AG10803 (cell line): ENCODE measurements at regions not wholly inside any gene's neighbourhood (a gene's known extent, or its start where the extent isn't known, plus 50 kb on each side); places are given as distances from the start of the nearest gene placed in this dataset.
"Not testable (repeated sequence)": the region's sequence is repeated elsewhere in the genome, so short reads cannot be mapped to it uniquely, and the experiment has no call there.

Experiments
- DNase-seq: peaks from one replicate; pipeline ENCODE4 v3.0.0; 2010; ENCODE audit warnings: low read depth
- H3K4me3 ChIP-seq: 2 replicates; pipeline ENCODE4 v1.5.1; 2011; ENCODE audit warnings: mild to moderate bottlenecking, low read length, control low read depth
- CTCF ChIP-seq: conservative IDR thresholded peaks from 2 replicates; pipeline ENCODE4 v1.5.1; 2011; ENCODE audit warnings: mild to moderate bottlenecking, low read length, control low read depth, inconsistent platforms

- TF ChIP-seq CTCF: no peak
- H3K4me3 ChIP-seq: no peak overlapping the region
- DNase-seq: no peak
These were observed 219.4 kb upstream of the MYLIP start for GRCh38 chr6:15909290-15910070.

DNA sequence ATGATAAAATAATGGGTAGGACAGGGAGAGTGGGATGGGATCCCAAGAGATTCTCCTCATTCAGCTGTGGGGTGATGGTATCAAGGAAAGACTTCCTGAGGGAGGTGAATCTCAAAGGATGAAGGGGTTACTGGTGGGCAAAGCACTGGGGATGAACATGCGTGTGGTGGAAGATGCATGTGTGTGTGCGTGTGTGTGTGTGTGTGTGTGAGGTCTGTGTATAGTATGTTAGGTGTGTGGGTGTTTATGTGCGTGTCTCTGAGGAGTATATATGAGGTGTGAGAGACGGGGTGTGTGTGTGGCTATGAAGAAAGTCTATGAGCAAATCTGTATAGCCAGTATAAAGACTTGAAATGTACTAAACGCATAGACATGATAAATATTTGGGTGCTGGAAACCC is 220.0 kb upstream of the MYLIP start:
- TF ChIP-seq CTCF: no peak
- H3K4me3 ChIP-seq: no peak overlapping the region
- DNase-seq: no peak

DNA sequence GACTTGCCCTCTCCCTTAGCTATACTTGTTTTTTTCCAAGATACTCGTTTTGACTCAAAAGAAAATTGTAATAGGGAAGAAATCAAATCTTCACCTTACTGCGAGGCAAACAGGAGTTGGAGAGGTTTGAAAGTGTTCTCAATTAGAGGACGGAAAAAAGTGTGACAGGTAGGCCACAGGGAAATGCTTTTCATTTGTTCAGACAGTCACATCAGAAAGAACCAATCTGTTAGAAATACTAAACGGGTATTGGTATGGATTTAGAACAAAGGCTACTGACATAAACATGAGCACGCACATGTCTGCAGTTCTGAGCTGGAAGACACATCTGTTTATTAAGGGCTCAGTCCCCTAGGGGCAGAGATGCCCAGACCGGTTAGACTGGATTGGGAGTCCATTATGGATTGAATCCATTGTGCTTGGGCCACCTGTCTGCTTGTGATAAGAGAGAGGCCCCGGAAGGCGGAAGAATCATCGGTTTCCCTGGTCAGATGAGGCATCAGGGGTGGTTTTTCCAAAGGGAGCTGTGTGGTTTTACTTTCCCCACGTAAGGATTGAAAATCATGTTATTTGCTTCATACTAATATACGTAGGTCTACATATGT is 220.9 kb upstream of the MYLIP start:
- DNase-seq: no peak
- H3K4me3 ChIP-seq: no peak overlapping the region
- no peak for TF ChIP-seq CTCF

DNA sequence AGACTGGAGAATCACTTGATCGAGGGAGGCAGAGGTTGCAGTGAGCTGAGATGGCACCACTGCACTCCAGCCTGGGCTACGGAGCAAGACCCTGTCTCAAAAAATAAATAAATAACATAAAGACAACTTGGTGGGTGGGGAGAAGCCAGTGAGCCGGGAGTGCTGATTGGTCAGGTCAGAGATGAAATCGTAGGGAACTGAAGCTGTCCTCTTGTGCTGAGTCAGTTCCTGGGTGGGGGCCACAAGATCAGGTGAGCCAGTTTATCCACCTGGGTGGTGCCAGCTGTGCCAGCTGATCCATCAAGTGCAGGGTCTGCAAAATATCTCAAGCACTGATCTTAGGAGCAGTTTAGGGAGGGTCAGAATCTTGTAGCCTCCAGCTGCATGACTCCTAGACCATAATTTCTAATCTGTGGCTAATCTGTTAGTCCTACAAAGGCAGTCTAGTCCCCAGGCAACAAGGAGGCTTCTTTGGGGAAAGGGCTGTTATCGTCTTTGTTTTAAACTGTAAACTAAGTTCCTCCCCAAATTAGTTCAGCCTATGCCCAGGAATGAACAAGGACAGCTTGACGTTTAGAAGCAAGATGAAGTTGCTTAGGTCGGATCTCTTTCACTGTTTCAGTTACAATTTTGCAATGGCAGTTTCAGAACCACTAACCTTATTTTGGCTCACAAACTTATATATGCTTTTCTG is 221.5 kb upstream of the MYLIP start:
- H3K4me3 ChIP-seq, DNase-seq: not testable (repeated sequence)

GRCh38 chr6:15906420-15907016 is 222.4 kb upstream of the MYLIP start:
- no peak for TF ChIP-seq CTCF
- DNase-seq: no peak
- H3K4me3 ChIP-seq: no peak overlapping the region

GRCh38 chr6:15905488-15906419 is 223.1 kb upstream of the MYLIP start:
- H3K4me3 ChIP-seq: no peak overlapping the region
- DNase-seq: no peak
- TF ChIP-seq CTCF: no peak
